KMS-11 (cell line): ENCODE measurements at regions not wholly inside any gene's neighbourhood (a gene's known extent, or its start where the extent isn't known, plus 50 kb on each side); places are given as distances from the start of the nearest gene placed in this dataset.

Experiments used
- H2AFZ ChIP-seq: fragments of 200-600 bp; sonication (generic); 2 replicates; pipeline ENCODE4 v1.6.1; 2016; ENCODE audit warnings: antibody characterized with exemption, mixed run types, low read depth
- H3K27ac ChIP-seq: fragments of 200-600 bp; sonication (generic); 2 replicates; pipeline ENCODE4 v1.6.1; 2016; ENCODE audit warnings: mild to moderate bottlenecking, mixed run types
- H3K27me3 ChIP-seq: fragments of 200-600 bp; sonication (generic); 2 replicates; pipeline ENCODE4 v1.6.1; 2017; ENCODE audit warnings: mild to moderate bottlenecking, low read depth, mixed run types, moderate library complexity; ENCODE audit not compliant: insufficient read depth
- H3K36me3 ChIP-seq: fragments of 200-600 bp; sonication (generic); 2 replicates; pipeline ENCODE4 v1.6.1; 2017; ENCODE audit warnings: mild to moderate bottlenecking, mixed run types; ENCODE audit not compliant: insufficient read depth
- H3K4me1 ChIP-seq: fragments of 200-600 bp; sonication (generic); 2 replicates; pipeline ENCODE4 v1.6.1; 2016; ENCODE audit warnings: mild to moderate bottlenecking, low read depth, mixed run types; ENCODE audit not compliant: poor library complexity, severe bottlenecking
- H3K4me2 ChIP-seq: fragments of 200-600 bp; sonication (generic); 2 replicates; pipeline ENCODE4 v1.7.0; 2016; ENCODE audit warnings: mild to moderate bottlenecking, mixed run types
- H3K4me3 ChIP-seq: fragments of 200-600 bp; sonication (generic); IDR thresholded peaks from 2 replicates; pipeline ENCODE4 v1.6.1; 2017; ENCODE audit warnings: low read depth, low read length, mixed read lengths; ENCODE audit not compliant: insufficient read depth
- H3K79me2 ChIP-seq: fragments of 200-600 bp; sonication (generic); 2 replicates; pipeline ENCODE4 v1.6.1; 2016; ENCODE audit warnings: low read depth, mixed run types; ENCODE audit not compliant: insufficient read depth
- H3K9ac ChIP-seq: fragments of 200-600 bp; sonication (generic); 2 replicates; pipeline ENCODE4 v1.6.1; 2016; ENCODE audit warnings: mild to moderate bottlenecking, mixed run types
- H4K20me1 ChIP-seq: fragments of 200-600 bp; sonication (generic); 2 replicates; pipeline ENCODE4 v1.6.1; 2016; ENCODE audit warnings: mild to moderate bottlenecking, mixed run types; ENCODE audit not compliant: insufficient read depth
- TF ChIP-seq, protein P1 (sequence below): fragments of 200-600 bp; sonication (generic); conservative IDR thresholded peaks from 2 replicates; pipeline ENCODE4 v1.6.1; 2017; ENCODE audit warnings: low read depth, mild to moderate bottlenecking, antibody characterized with exemption, low read length, moderate library complexity, mixed read lengths

DNA sequence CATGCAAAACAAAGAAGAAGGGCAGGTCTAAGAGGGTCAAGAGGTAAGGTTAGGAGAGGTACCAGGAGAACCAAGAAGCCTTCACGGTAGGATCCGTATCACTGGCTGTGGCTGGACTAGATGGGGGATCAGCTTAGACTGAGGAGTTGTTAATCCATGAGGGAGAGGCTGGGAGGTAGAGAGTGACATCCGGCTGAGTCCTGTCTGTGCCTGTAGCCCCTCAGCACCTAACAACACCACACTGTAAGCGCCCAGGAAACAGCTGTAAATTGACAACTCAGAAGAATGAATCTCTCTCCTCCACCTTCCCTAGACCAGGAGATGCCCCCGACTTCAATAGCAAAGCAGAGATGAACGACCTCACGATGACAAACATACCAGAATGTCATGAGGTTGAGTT lies 199.4 kb upstream of the RPL38 start:
- Histone ChIP-seq H3K27ac (no peak overlapping the region), H3K9ac (no peak overlapping the region), H3K4me1 (no peaks in the 10 kb centered on the region), H3K4me2 (no peak overlapping the region), H3K27me3 (peaks cover 12% of the 10 kb centered on the region; the same call in 1 of the 2 replicates), H3K36me3 (no peaks in the 10 kb centered on the region), H3K79me2 (no peaks in the 10 kb centered on the region), H2AFZ (no peak overlapping the region), H4K20me1 (no peaks in the 10 kb centered on the region), H3K4me3 (no peak overlapping the region)
- TF ChIP-seq, protein P1, sequence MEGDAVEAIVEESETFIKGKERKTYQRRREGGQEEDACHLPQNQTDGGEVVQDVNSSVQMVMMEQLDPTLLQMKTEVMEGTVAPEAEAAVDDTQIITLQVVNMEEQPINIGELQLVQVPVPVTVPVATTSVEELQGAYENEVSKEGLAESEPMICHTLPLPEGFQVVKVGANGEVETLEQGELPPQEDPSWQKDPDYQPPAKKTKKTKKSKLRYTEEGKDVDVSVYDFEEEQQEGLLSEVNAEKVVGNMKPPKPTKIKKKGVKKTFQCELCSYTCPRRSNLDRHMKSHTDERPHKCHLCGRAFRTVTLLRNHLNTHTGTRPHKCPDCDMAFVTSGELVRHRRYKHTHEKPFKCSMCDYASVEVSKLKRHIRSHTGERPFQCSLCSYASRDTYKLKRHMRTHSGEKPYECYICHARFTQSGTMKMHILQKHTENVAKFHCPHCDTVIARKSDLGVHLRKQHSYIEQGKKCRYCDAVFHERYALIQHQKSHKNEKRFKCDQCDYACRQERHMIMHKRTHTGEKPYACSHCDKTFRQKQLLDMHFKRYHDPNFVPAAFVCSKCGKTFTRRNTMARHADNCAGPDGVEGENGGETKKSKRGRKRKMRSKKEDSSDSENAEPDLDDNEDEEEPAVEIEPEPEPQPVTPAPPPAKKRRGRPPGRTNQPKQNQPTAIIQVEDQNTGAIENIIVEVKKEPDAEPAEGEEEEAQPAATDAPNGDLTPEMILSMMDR = no peak

DNA sequence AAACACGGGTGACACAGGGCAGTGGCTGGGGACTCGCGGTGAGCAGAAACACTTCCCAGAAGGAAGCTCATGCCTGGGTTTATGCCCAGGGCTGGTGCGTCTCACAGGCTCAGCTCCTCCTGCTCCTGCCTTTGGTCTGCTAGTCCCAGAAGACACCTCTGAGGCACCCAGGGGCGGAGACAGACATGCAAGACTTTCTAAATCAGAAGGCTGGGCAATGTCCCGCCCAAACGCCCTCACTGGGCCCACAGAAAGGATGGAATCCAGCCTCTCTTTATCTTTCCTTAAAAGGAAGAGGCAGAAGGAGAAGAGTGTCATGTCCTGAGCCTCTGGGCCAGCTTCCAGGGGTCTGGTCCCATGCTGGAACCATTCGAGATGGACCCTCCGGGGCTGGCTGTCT lies 197.7 kb upstream of the RPL38 start:
- TF ChIP-seq, protein P1 = no peak
- Histone ChIP-seq H3K79me2 (no peaks in the 10 kb centered on the region), H3K9ac (no peak overlapping the region), H3K4me2 (no peak overlapping the region), H4K20me1 (no peaks in the 10 kb centered on the region), H2AFZ (no peak overlapping the region), H3K27me3 (peaks cover 21% of the 10 kb centered on the region; the same call in 1 of the 2 replicates), H3K4me1 (no peaks in the 10 kb centered on the region), H3K36me3 (no peaks in the 10 kb centered on the region), H3K4me3 (no peak overlapping the region), H3K27ac (no peak overlapping the region)

DNA sequence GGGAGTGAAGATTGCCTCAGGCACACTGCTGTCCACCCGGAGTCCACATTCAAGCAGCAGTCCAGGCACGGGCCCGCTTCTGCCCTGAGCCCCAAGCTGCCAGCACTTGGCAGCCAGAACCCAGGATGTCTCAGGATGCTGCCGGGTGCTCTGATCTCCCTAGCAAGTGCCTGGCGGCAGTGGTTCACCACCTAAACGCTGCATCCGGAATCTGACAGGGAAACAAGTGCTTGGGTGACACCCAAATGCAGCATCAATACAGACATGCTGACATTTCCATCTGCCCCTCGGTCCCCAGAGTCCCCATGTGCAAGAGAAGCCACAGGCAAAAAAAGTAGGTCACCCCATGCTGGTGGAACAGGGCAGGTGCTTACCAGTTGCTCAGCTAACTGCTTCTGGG lies 197.1 kb upstream of the RPL38 start:
- no peak overlapping the region for H3K27ac ChIP-seq
- H3K36me3 ChIP-seq = no peaks in the 10 kb centered on the region
- peaks cover 21% of the 10 kb centered on the region; the same call in 1 of the 2 replicates for H3K27me3 ChIP-seq
- no peak overlapping the region for H3K4me3 ChIP-seq
- H4K20me1 ChIP-seq = no peaks in the 10 kb centered on the region
- H3K9ac ChIP-seq = no peak overlapping the region
- H3K4me1 ChIP-seq = no peaks in the 10 kb centered on the region
- H3K4me2 ChIP-seq = no peak overlapping the region
- TF ChIP-seq, protein P1 = no peak
- no peak overlapping the region for H2AFZ ChIP-seq
- H3K79me2 ChIP-seq = no peaks in the 10 kb centered on the region

DNA sequence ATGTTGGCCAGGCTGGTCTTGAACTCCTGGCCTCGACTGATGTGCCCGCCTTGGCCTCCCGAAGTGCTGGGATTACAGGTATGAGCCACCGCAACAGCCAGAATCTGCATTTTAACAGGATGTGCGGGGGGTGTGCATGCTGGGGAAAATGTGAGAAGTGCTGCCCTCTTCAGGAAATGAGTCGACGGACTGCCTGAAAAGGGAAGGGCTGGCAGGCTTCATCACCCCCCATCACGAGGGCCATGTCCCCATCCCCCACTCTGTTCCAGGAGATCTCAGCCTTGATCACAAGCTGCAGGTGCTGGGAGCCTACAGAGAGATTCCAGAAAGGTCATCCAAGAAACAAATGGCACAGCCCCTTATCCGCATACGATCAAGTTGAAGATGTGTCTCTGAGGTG lies 195.3 kb upstream of the RPL38 start:
- H3K4me3 ChIP-seq = no peak overlapping the region
- peaks cover 20% of the 10 kb centered on the region; the same call in 1 of the 2 replicates for H3K27me3 ChIP-seq
- H3K9ac ChIP-seq = no peak overlapping the region
- TF ChIP-seq, protein P1 = no peak
- H2AFZ ChIP-seq = no peak overlapping the region
- no peak overlapping the region for H3K4me2 ChIP-seq
- H3K36me3 ChIP-seq = no peaks in the 10 kb centered on the region
- no peaks in the 10 kb centered on the region for H3K4me1 ChIP-seq
- H3K79me2 ChIP-seq = no peaks in the 10 kb centered on the region
- H4K20me1 ChIP-seq = no peaks in the 10 kb centered on the region
- H3K27ac ChIP-seq = no peak overlapping the region
